GM15510 (cell line): ENCODE measurements at regions not wholly inside any gene's neighbourhood (a gene's known extent, or its start where the extent isn't known, plus 50 kb on each side); places are given as distances from the start of the nearest gene placed in this dataset.

Experiments
- POLR2A ChIP-seq: IDR thresholded peaks from 3 replicates; pipeline ENCODE4 v1.6.1; 2011; ENCODE audit warnings: borderline replicate concordance; ENCODE audit not compliant: insufficient read length; ENCODE audit errors: extremely low read depth

GRCh38 chr10:90997670-90998069, 76.8 kb upstream of the ANKRD1 start:
- no peak for TF ChIP-seq POLR2A

GRCh38 chr10:90998733-90999511, 78.0 kb upstream of the ANKRD1 start:
- no peak for TF ChIP-seq POLR2A

GRCh38 chr10:90999512-91000172, 78.8 kb upstream of the ANKRD1 start:
- no peak for TF ChIP-seq POLR2A

- TF ChIP-seq POLR2A = no peak
Observed at GRCh38 chr10:91000470-91000869, 79.6 kb upstream of the ANKRD1 start.

GRCh38 chr10:91000985-91001384, 80.1 kb upstream of the ANKRD1 start:
- TF ChIP-seq POLR2A = no peak

GRCh38 chr10:91002656-91003055, 81.8 kb upstream of the ANKRD1 start:
- TF ChIP-seq POLR2A = no peak

GRCh38 chr10:91006001-91006751, 85.3 kb upstream of the ANKRD1 start:
- TF ChIP-seq POLR2A = no peak

GRCh38 chr10:91006752-91007346, 86.0 kb upstream of the ANKRD1 start:
- no peak for TF ChIP-seq POLR2A

- TF ChIP-seq POLR2A = no peak
Observed at GRCh38 chr10:91007655-91008054, 86.8 kb upstream of the ANKRD1 start.

- no peak for TF ChIP-seq POLR2A
Observed at GRCh38 chr10:91009121-91009520, 88.2 kb upstream of the ANKRD1 start.

GRCh38 chr10:91010952-91011351, 90.1 kb upstream of the ANKRD1 start:
- no peak for TF ChIP-seq POLR2A

- no peak for TF ChIP-seq POLR2A
Observed at GRCh38 chr10:91012502-91012901, 91.6 kb upstream of the ANKRD1 start.

GRCh38 chr10:91013985-91014384, 93.1 kb upstream of the ANKRD1 start:
- TF ChIP-seq POLR2A = no peak

GRCh38 chr10:91017198-91017597, 96.3 kb upstream of the ANKRD1 start:
- no peak for TF ChIP-seq POLR2A

GRCh38 chr10:91021901-91022300, 101.0 kb upstream of the ANKRD1 start:
- no peak for TF ChIP-seq POLR2A
